ENCODE measurements at regions not wholly inside any gene's neighbourhood (a gene's known extent, or its start where the extent isn't known, plus 50 kb on each side); places are given as distances from the start of the nearest gene placed in this dataset.

DNA sequence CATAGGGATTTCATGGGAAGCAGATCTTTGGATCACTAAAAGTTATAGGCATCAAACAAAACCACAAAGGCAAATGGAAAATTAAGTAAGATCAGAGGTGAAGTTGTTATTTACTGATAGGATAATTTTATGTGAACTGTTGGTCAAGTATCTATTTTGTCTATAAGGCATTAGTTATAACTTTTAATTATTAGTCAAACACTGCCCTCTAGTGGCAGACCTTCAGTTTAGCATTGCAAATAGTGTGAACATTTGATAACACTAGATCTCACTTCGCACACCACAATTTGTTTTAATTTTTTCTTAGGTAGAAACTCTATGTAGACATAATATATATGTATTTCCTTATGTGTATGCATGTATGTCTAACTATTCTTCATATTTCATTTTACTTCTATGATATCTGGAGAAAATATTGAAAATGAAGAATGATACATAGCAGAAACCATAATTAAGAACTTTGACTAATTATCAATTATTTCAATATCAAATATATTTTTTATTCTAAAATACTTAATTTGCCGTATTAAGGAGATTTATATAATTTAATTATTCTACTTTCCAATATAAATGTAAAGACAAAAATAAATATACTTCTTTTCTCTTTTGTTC lies 214.5 kb upstream of the TACR3 start:
- H3K27me3 ChIP-seq (ENCODE audit: control insufficient read depth, insufficient read depth, low read length), result no peaks in the 10 kb centered on the region
- FAIRE-seq (no peak), DNase-seq (ENCODE audit: low read depth) (peak; percentile 45)
- no peaks in the 10 kb centered on the region for H3K36me3 ChIP-seq (ENCODE audit: control insufficient read depth, insufficient read depth, low read length)
- H3K4me3 ChIP-seq (ENCODE audit: low read depth, low read length), result no peak overlapping the region
- TF ChIP-seq CTCF (IDR thresholded peaks at IDR 0.05; ENCODE audit: insufficient read depth, low read length, severe bottlenecking), result peak; percentile 36

DNA sequence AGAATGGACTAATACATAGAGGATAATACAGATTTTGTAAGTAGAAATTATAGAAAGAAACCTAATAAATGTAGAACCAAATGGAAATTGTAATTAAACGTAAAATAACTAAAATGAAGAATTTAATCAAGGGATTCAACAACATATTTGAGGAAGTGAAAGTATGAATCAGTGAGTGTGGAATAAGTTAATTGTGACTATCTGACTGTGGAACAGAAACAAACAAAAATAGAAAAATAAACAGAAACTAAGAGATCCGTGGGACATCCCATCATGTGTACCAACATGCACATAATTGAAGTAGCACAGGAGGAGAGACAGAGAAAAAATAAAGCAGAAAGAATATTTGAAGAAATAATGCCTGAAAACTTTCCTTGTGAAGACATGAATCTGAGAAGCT lies 208.6 kb upstream of the TACR3 start:
- no peak overlapping the region for H3K4me3 ChIP-seq (ENCODE audit: low read depth, low read length)
- TF ChIP-seq CTCF (IDR thresholded peaks at IDR 0.05; ENCODE audit: insufficient read depth, low read length, severe bottlenecking), result no peak
- no peaks in the 10 kb centered on the region for H3K27me3 ChIP-seq (ENCODE audit: control insufficient read depth, insufficient read depth, low read length)
- DNase-seq (ENCODE audit: low read depth) (no peak), FAIRE-seq (no peak)
- no peaks in the 10 kb centered on the region for H3K36me3 ChIP-seq (ENCODE audit: control insufficient read depth, insufficient read depth, low read length)

DNA sequence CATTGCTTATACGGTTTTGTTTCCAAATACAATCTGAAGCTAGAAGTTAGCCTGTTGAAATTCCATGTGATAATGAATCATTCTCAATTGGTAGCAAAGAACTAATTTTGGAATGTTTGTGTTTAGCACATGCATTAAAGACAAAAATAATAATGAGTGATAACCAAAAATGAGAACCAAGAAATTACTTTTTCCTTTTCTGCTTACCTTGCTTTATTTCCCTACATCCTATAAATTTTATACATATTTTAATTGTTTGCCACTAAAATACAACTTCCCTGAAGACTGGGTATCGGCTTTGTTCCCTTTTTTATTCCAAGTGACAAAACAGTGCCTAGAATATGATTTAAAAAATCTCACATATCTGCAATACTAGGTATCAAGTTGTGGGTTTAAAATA lies 203.8 kb upstream of the TACR3 start:
- FAIRE-seq, result no peak

DNA sequence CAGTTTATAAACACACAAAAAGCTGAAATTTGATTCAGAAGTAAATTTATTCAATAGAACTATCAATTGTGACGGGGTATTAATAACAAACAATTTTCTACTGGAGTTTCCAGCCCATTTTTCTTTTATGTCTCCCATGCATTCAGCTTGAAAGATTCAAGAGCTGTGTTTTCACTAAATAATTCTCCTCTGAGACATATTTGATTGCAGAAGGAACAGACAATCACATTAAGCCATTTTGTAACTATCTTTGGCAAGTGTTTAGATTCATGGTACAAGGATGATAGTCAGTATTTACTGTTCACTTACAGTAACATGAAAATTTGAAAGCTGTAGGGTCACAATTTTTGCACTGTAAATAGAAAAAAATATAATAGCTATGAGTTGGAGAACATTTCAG lies 198.4 kb upstream of the TACR3 start:
- FAIRE-seq, result no peak
- Histone ChIP-seq H3K27me3 (ENCODE audit: control insufficient read depth, insufficient read depth, low read length) (no peaks in the 10 kb centered on the region), H3K36me3 (ENCODE audit: control insufficient read depth, insufficient read depth, low read length) (no peaks in the 10 kb centered on the region), H3K4me3 (ENCODE audit: low read depth, low read length) (no peak overlapping the region)
- no peak for TF ChIP-seq CTCF (IDR thresholded peaks at IDR 0.05; ENCODE audit: insufficient read depth, low read length, severe bottlenecking)
- DNase-seq (ENCODE audit: low read depth), result no peak

More for the DNA sequence above, 203.8 kb upstream of the TACR3 start:
- H3K4me3 ChIP-seq (ENCODE audit: low read depth, low read length), result no peak overlapping the region
- H3K36me3 ChIP-seq (ENCODE audit: control insufficient read depth, insufficient read depth, low read length), result no peaks in the 10 kb centered on the region
- TF ChIP-seq CTCF (IDR thresholded peaks at IDR 0.05; ENCODE audit: insufficient read depth, low read length, severe bottlenecking), result no peak
- H3K27me3 ChIP-seq (ENCODE audit: control insufficient read depth, insufficient read depth, low read length), result no peaks in the 10 kb centered on the region
- no peak for DNase-seq (ENCODE audit: low read depth)

GRCh38 chr4:103915224-103915869 lies 195.6 kb upstream of the TACR3 start:
- TF ChIP-seq CTCF (IDR thresholded peaks at IDR 0.05; ENCODE audit: insufficient read depth, low read length, severe bottlenecking), result peak; percentile 63
- Histone ChIP-seq H3K27me3 (ENCODE audit: control insufficient read depth, insufficient read depth, low read length) (no peaks in the 10 kb centered on the region), H3K4me3 (ENCODE audit: low read depth, low read length) (no peak overlapping the region), H3K36me3 (ENCODE audit: control insufficient read depth, insufficient read depth, low read length) (no peaks in the 10 kb centered on the region)
- DNase-seq (ENCODE audit: low read depth) (peak; percentile 29), FAIRE-seq (no peak)

DNA sequence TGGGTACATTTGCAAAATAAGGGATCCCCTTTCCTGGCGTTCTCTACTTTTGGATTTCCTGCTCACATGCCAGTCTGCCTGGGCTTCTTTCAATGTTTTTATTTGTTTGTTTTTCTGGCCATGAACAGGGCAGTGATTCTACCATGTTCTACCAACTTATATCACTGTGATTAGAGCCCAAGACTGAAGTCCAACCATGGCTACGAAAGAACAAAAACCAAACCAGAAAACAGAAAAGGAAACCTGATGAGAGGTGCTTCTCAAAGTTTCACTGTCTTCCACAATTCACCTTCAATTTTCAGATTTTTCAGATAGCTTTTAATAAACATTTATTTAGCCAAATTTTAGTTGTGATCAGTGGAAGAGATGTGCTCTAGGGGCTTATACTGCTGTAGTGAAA lies 187.6 kb upstream of the TACR3 start:
- FAIRE-seq (no peak), DNase-seq (ENCODE audit: low read depth) (no peak)
- H3K36me3 ChIP-seq (ENCODE audit: control insufficient read depth, insufficient read depth, low read length), result no peaks in the 10 kb centered on the region
- H3K4me3 ChIP-seq (ENCODE audit: low read depth, low read length), result no peak overlapping the region
- no peak for TF ChIP-seq CTCF (IDR thresholded peaks at IDR 0.05; ENCODE audit: insufficient read depth, low read length, severe bottlenecking)
- no peaks in the 10 kb centered on the region for H3K27me3 ChIP-seq (ENCODE audit: control insufficient read depth, insufficient read depth, low read length)

Data from bronchial epithelial cell (primary cell).